Kidney capillary endothelial cell (primary cell): ENCODE measurements at regions not wholly inside any gene's neighbourhood (a gene's known extent, or its start where the extent isn't known, plus 50 kb on each side); places are given as distances from the start of the nearest gene placed in this dataset.

ENCODE experiments used
- DNase-seq: peaks from one replicate; pipeline ENCODE4 v3.0.0-alpha.2; 2018; ENCODE audit warnings: low spot score

GRCh38 chr3:159789017-159789416 lies 199.6 kb upstream of the IL12A start:
- DNase-seq, result no peak

GRCh38 chr3:159789742-159790635 lies 198.6 kb upstream of the IL12A start:
- DNase-seq, result no peak

GRCh38 chr3:159791336-159791735 lies 197.3 kb upstream of the IL12A start:
- no peak for DNase-seq

- no peak for DNase-seq
These were observed 196.6 kb upstream of the IL12A start for GRCh38 chr3:159792070-159792469.

- DNase-seq, result no peak
These were observed 193.6 kb upstream of the IL12A start for GRCh38 chr3:159795042-159795441.

- no peak for DNase-seq
These were observed 192.9 kb upstream of the IL12A start for GRCh38 chr3:159795681-159796175.

GRCh38 chr3:159796226-159796625 lies 192.4 kb upstream of the IL12A start:
- no peak for DNase-seq

- peak; percentile 83 for DNase-seq
These were observed 191.9 kb upstream of the IL12A start for GRCh38 chr3:159796744-159797143.

- no peak for DNase-seq
These were observed 190.9 kb upstream of the IL12A start for GRCh38 chr3:159797771-159798170.

- no peak for DNase-seq
These were observed 189.7 kb upstream of the IL12A start for GRCh38 chr3:159798951-159799350.

GRCh38 chr3:159800434-159801155 lies 188.0 kb upstream of the IL12A start:
- no peak for DNase-seq

GRCh38 chr3:159802864-159803263 lies 185.8 kb upstream of the IL12A start:
- no peak for DNase-seq

GRCh38 chr3:159803459-159803858 lies 185.2 kb upstream of the IL12A start:
- DNase-seq, result no peak

- peak; percentile 81 for DNase-seq
These were observed 183.8 kb upstream of the IL12A start for GRCh38 chr3:159804726-159805410.

GRCh38 chr3:159805411-159805772 lies 183.2 kb upstream of the IL12A start:
- DNase-seq, result no peak

GRCh38 chr3:159806412-159806811 lies 182.2 kb upstream of the IL12A start:
- no peak for DNase-seq

- DNase-seq, result no peak
These were observed 181.2 kb upstream of the IL12A start for GRCh38 chr3:159807137-159808040.

- DNase-seq, result peak; percentile 55
These were observed 174.7 kb upstream of the IL12A start for GRCh38 chr3:159813822-159814531.

GRCh38 chr3:159816512-159816911 lies 172.1 kb upstream of the IL12A start:
- no peak for DNase-seq

- DNase-seq, result no peak
These were observed 171.5 kb upstream of the IL12A start for GRCh38 chr3:159817126-159817525.

GRCh38 chr3:159817571-159817970 lies 171.1 kb upstream of the IL12A start:
- DNase-seq, result no peak
